ENCODE measurements at regions not wholly inside any gene's neighbourhood (a gene's known extent, or its start where the extent isn't known, plus 50 kb on each side); places are given as distances from the start of the nearest gene placed in this dataset.

DNA sequence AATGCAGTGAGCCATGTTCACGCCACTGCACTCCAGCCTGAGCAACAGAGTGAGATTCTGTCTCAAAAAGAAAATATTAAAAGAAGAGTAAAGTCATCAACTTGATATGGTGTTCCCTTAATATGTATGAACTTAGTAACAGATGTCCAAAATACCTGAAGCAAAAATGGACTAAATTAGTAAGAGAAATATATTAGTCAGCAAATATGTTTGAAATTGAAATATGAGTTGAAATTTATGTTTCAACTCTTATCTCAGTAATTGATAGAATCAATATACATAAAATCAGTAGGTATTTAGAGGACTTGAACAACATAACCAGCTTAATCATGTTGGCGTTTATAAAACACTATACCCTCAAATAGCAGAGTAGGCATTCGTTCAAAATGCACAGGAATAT lies 668.5 kb downstream of the ISL1 start:
- H3K9me3 ChIP-seq: no peaks in the 10 kb centered on the region
- TF ChIP-seq POLR2A (IDR thresholded peaks at IDR 0.05): no peak
- TF ChIP-seq, protein P1, sequence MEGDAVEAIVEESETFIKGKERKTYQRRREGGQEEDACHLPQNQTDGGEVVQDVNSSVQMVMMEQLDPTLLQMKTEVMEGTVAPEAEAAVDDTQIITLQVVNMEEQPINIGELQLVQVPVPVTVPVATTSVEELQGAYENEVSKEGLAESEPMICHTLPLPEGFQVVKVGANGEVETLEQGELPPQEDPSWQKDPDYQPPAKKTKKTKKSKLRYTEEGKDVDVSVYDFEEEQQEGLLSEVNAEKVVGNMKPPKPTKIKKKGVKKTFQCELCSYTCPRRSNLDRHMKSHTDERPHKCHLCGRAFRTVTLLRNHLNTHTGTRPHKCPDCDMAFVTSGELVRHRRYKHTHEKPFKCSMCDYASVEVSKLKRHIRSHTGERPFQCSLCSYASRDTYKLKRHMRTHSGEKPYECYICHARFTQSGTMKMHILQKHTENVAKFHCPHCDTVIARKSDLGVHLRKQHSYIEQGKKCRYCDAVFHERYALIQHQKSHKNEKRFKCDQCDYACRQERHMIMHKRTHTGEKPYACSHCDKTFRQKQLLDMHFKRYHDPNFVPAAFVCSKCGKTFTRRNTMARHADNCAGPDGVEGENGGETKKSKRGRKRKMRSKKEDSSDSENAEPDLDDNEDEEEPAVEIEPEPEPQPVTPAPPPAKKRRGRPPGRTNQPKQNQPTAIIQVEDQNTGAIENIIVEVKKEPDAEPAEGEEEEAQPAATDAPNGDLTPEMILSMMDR (IDR thresholded peaks at IDR 0.05): no peak
- TF ChIP-seq POLR2AphosphoS5 (IDR thresholded peaks at IDR 0.05; ENCODE audit: insufficient read depth in 1 of 2, low read depth in 1 of 2): no peak
- H3K36me3 ChIP-seq: no peaks in the 10 kb centered on the region
- no peak overlapping the region for H3K4me3 ChIP-seq
- intact Hi-C loops (cut with DNase I): no loop called here
- H3K4me1 ChIP-seq: no peaks in the 10 kb centered on the region
- H3K27me3 ChIP-seq: no peaks in the 10 kb centered on the region
- no peak for DNase-seq (ENCODE audit: extremely low spot score in 2 of 2)
- H3K27ac ChIP-seq: no peak overlapping the region

DNA sequence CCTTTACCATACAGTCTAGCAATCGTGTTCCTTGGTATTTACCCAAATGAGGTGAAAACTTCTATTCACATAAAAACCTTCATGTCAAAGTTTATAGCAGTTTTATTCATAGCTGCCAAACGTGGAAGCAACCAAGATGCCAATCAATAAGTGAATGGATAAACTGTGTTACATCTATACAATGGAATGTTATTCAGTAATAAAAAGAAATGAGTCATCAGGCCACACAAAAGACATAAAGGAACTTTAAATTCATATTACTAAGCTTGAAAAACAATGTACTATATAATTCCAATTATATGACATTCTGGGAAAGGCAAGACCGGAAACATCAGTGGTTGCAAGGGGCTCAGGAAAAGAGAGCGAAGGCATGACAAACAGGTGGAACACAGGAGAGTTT lies 679.9 kb downstream of the ISL1 start:
- Histone ChIP-seq H3K4me1 (no peaks in the 10 kb centered on the region), H3K27me3 (no peaks in the 10 kb centered on the region), H3K4me3 (no peak overlapping the region), H3K36me3 (no peaks in the 10 kb centered on the region), H3K27ac (no peak overlapping the region), H3K9me3 (no peaks in the 10 kb centered on the region)
- no peak for TF ChIP-seq POLR2AphosphoS5 (IDR thresholded peaks at IDR 0.05; ENCODE audit: insufficient read depth in 1 of 2, low read depth in 1 of 2)
- TF ChIP-seq, protein P1 (IDR thresholded peaks at IDR 0.05): no peak
- no peak for TF ChIP-seq POLR2A (IDR thresholded peaks at IDR 0.05)
- DNase-seq (ENCODE audit: extremely low spot score in 2 of 2): no peak
- intact Hi-C loops (cut with DNase I): no loop called here

DNA sequence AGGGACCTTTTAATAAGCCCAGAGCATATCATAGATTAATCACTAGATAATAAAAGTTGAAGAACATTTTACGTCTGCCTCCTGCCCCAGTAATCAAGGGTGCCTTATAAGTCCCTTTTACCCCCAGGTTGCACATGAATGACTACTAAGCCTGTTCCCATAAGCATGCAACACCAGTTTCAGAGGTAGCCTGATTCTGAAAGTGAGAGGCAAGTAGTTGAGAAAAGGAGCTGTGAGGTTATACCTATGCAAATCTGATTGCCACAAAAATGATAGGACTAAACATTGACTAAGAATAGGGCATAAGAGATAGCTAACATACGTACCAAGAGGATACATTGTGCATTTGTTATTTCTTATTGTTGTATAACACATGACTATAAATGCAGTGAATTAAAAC lies 681.9 kb downstream of the ISL1 start:
- no peaks in the 10 kb centered on the region for H3K36me3 ChIP-seq
- intact Hi-C loops (cut with DNase I): no loop called here
- DNase-seq (ENCODE audit: extremely low spot score in 2 of 2): no peak

DNA sequence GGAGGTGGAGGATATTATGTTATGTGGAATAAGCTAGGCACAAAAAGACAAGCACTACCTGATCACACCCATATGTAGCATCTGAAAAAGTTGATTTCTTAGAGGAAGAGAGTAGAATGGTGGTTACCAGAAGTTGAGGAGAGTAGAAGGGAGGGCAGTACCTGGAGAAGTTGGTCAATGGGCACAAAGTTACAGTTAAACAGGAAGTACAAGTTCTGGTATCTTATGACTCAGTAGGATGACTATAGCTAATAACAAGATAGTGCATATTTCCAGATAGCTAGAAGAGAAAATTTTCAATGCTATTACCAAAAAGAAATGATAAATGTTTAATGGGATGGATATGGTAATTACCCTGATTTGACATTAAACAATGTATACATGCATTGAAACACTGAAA lies 686.7 kb downstream of the ISL1 start:
- H3K27me3 ChIP-seq: no peaks in the 10 kb centered on the region
- no peaks in the 10 kb centered on the region for H3K36me3 ChIP-seq
- no peak for DNase-seq (ENCODE audit: extremely low spot score in 2 of 2)
- TF ChIP-seq, protein P1 (IDR thresholded peaks at IDR 0.05): no peak
- TF ChIP-seq POLR2AphosphoS5 (IDR thresholded peaks at IDR 0.05; ENCODE audit: insufficient read depth in 1 of 2, low read depth in 1 of 2) (no peak), POLR2A (IDR thresholded peaks at IDR 0.05) (no peak)
- H3K9me3 ChIP-seq: no peaks in the 10 kb centered on the region
- no peak overlapping the region for H3K27ac ChIP-seq
- intact Hi-C loops (cut with DNase I): no loop called here
- no peak overlapping the region for H3K4me3 ChIP-seq
- H3K4me1 ChIP-seq: no peaks in the 10 kb centered on the region

More for the DNA sequence above, 681.9 kb downstream of the ISL1 start:
- Histone ChIP-seq H3K27ac (no peak overlapping the region), H3K27me3 (no peaks in the 10 kb centered on the region), H3K4me3 (no peak overlapping the region), H3K9me3 (no peaks in the 10 kb centered on the region), H3K4me1 (no peaks in the 10 kb centered on the region)
- no peak for TF ChIP-seq POLR2AphosphoS5 (IDR thresholded peaks at IDR 0.05; ENCODE audit: insufficient read depth in 1 of 2, low read depth in 1 of 2)

DNA sequence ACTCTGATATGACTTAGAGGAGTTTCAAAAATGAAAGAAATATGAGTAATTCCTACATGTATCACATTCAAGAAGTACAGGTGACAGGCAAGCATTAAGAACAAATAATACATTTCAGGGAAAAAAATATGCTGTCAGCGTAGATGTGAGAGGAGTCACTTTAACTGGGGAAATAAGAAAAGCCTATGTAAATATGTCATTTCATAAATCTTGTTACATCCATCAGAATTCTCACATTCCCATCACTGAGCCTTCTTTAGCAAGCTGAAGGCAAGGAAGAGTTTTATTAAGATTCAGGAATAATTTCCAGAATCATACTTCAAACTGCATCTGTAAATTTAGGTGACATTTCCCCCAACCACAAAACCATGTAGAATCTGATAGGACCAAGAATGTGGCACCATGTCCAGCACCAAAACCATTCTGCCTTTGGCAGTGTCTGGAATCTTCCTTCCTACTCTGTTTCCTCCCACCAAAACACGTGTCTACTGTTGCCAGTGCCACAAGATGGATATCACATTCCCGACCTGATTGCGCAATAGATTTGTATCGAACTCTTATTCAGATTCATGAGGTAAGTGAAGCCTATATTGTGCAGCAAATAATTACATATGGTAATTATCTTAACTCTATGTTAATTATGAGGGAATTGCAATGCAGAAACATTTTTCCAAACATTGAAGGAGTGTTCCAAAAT lies 690.9 kb downstream of the ISL1 start:
- Histone ChIP-seq H3K4me3 (no peak overlapping the region), H3K27me3 (no peaks in the 10 kb centered on the region), H3K36me3 (no peaks in the 10 kb centered on the region), H3K9me3 (no peaks in the 10 kb centered on the region), H3K27ac (no peak overlapping the region), H3K4me1 (no peaks in the 10 kb centered on the region)
- intact Hi-C loops (cut with DNase I): no loop called here
- no peak for TF ChIP-seq POLR2A (IDR thresholded peaks at IDR 0.05)
- TF ChIP-seq POLR2AphosphoS5 (IDR thresholded peaks at IDR 0.05; ENCODE audit: insufficient read depth in 1 of 2, low read depth in 1 of 2): no peak
- TF ChIP-seq, protein P1 (IDR thresholded peaks at IDR 0.05): no peak
- DNase-seq (ENCODE audit: extremely low spot score in 2 of 2): no peak

Measured in vagina (tissue), 2 donors.